Spleen (tissue), 11 donors: ENCODE measurements at regions not wholly inside any gene's neighbourhood (a gene's known extent, or its start where the extent isn't known, plus 50 kb on each side); places are given as distances from the start of the nearest gene placed in this dataset.

Experiments
- DNase-seq: peaks from one replicate; pipeline ENCODE4 v3.0.0-alpha.2; 2020
- H3K27ac ChIP-seq, 8 donors: fragments of 200-600 bp; sonication (generic) in 7 of 8; 1 replicate in 4 of 8; 2 replicates in 4 of 8; pipeline versions ENCODE4 v1.5.0 to v1.8.0; 2016 to 2021; ENCODE audit warnings: inconsistent platforms in 4 of 8, mild to moderate bottlenecking in 4 of 8, moderate library complexity in 1 of 8
- H3K27me3 ChIP-seq, 7 donors: fragments of 200-600 bp; sonication (generic) in 6 of 7; replicated peaks in 1 of 7; 1 replicate in 4 of 7; 2 replicates in 3 of 7; pipeline versions ENCODE4 v1.5.0 to v1.8.0; 2016 to 2021; ENCODE audit warnings: inconsistent platforms in 3 of 7, mild to moderate bottlenecking in 1 of 7
- H3K36me3 ChIP-seq, 6 donors: fragments of 200-600 bp; sonication (generic) in 5 of 6; 1 replicate in 4 of 6; 2 replicates in 2 of 6; pipeline versions ENCODE4 v1.5.0 to v1.8.0; 2016 to 2021; ENCODE audit warnings: inconsistent platforms in 2 of 6
- H3K4me1 ChIP-seq, 6 donors: fragments of 200-600 bp; sonication (generic) in 5 of 6; 1 replicate in 3 of 6; 2 replicates in 3 of 6; pipeline versions ENCODE4 v1.5.0 to v1.8.0; 2016 to 2021; ENCODE audit warnings: inconsistent platforms in 3 of 6
- H3K4me3 ChIP-seq, 8 donors: fragments of 200-600 bp; sonication (generic) in 7 of 8; 1 replicate in 4 of 8; 2 replicates in 4 of 8; pipeline versions ENCODE4 v1.5.0 to v1.8.0; 2016 to 2021; ENCODE audit warnings: inconsistent platforms in 4 of 8, mild to moderate bottlenecking in 4 of 8, moderate library complexity in 2 of 8
- H3K9me3 ChIP-seq, 8 donors: fragments of 200-600 bp; sonication (generic) in 7 of 8; 1 replicate in 4 of 8; 2 replicates in 4 of 8; pipeline versions ENCODE4 v1.5.0 to v1.8.0; 2016 to 2021; ENCODE audit warnings: inconsistent platforms in 4 of 8
- CTCF ChIP-seq, 11 experiments: fragments of 200-600 bp in 7 of 11; fragments of 450-650 bp in 4 of 11; sonication (generic) in 4 of 11; IDR thresholded peaks in 8 of 11; conservative IDR thresholded peaks in 3 of 11; 1 replicate in 7 of 11; 2 replicates in 4 of 11; pipeline versions ENCODE4 v1.4.0 to v1.8.0; 2016 to 2021; ENCODE audit warnings: antibody characterized with exemption in 11 of 11, inconsistent platforms in 4 of 11, mild to moderate bottlenecking in 1 of 11
- POLR2A ChIP-seq, 3 donors: fragments of 450-650 bp; IDR thresholded peaks; one replicate each; pipeline ENCODE4 v1.5.1; 2017; ENCODE audit warnings: antibody characterized with exemption in 3 of 3, mild to moderate bottlenecking in 1 of 3
- POLR2AphosphoS5 ChIP-seq, 3 donors: sonication (generic); formaldehyde crosslinking; IDR thresholded peaks; one replicate each; pipeline ENCODE4 v1.5.1; 2017; ENCODE audit warnings: antibody characterized with exemption in 3 of 3
- WGBS, 5 donors: extraction: QIAGEN DNeasy Blood & Tissue Kit in 3 of 5; methylation state at CpG; one replicate each; pipeline versions ENCODE4 v1.1.5 to v1.1.7; 2013 to 2018; 5-methylcytosine and 5-hydroxymethylcytosine counted together
- intact Hi-C: fragments of 100-400 bp; cut with DNase I; formaldehyde crosslinking; loops from one replicate; pipeline ENCODE4 v1.15.0; 2023; ENCODE audit warnings: low total_unique reads
- donor health status: healthy with polysubstance abuse.
- donor health status: DM: no; HTN: no; CAD: no; lungs with moderate emphysema.
- donor health status: DM: no; HTN: no; CAD: no.
- donor health status: Bipolar disorder and iron deficiency.
- donor health status: healthy.
- donor health status: DM: no; HTN: no; CAD: no.
- donor health status: DM: yes; HTN: yes; CAD: no.

GRCh38 chr6:105746509-105746908, 339.6 kb upstream of the PRDM1 start:
- no peak for DNase-seq
- H3K36me3 ChIP-seq, result no peaks in the 10 kb centered on the region
- no peak overlapping the region for H3K4me3 ChIP-seq
- no peaks in the 10 kb centered on the region for H3K27me3 ChIP-seq
- H3K27ac ChIP-seq, result no peak overlapping the region
- WGBS, 5 donors, result 22 to 42% (median 30%) methylated on average over 1 of the region's 1 CpG
- no peaks in the 10 kb centered on the region for H3K9me3 ChIP-seq
- intact Hi-C loops, result no loop called here
- peaks cover 0 to 7% (median 0%) of the 10 kb centered on the region in 6 donors for H3K4me1 ChIP-seq
- no peak for TF ChIP-seq CTCF (IDR thresholded peaks at IDR 0.05 in 8 of 11, conservative IDR thresholded peaks at IDR 0.05 in 3 of 11)

- H3K27me3 ChIP-seq, result no peaks in the 10 kb centered on the region
- no peak overlapping the region for H3K27ac ChIP-seq
- intact Hi-C loops, result no loop called here
- H3K4me3 ChIP-seq, result no peak overlapping the region
- H3K9me3 ChIP-seq, result no peaks in the 10 kb centered on the region
- H3K4me1 ChIP-seq, result peaks cover 0 to 7% (median 0%) of the 10 kb centered on the region in 6 donors
- DNase-seq, result no peak
- TF ChIP-seq CTCF (IDR thresholded peaks at IDR 0.05 in 8 of 11, conservative IDR thresholded peaks at IDR 0.05 in 3 of 11) (no peak), POLR2A (IDR thresholded peaks at IDR 0.05) (no peak), POLR2AphosphoS5 (IDR thresholded peaks at IDR 0.05) (no peak)
- H3K36me3 ChIP-seq, result no peaks in the 10 kb centered on the region
- WGBS, 5 donors, result 0 to 12% (median 4%) methylated on average over 1 of the region's 1 CpG
These were observed 340.0 kb upstream of the PRDM1 start for GRCh38 chr6:105746130-105746505.

- no peak for DNase-seq
- H3K9me3 ChIP-seq, result no peaks in the 10 kb centered on the region
- WGBS, 5 donors, result 88 to 94% (median 90%) methylated on average over 2 of the region's 2 CpGs
- peaks cover 0 to 7% (median 0%) of the 10 kb centered on the region in 6 donors for H3K4me1 ChIP-seq
- no peak overlapping the region for H3K27ac ChIP-seq
- no peak overlapping the region for H3K4me3 ChIP-seq
- TF ChIP-seq POLR2A (IDR thresholded peaks at IDR 0.05) (no peak), POLR2AphosphoS5 (IDR thresholded peaks at IDR 0.05) (no peak), CTCF (IDR thresholded peaks at IDR 0.05 in 8 of 11, conservative IDR thresholded peaks at IDR 0.05 in 3 of 11) (no peak)
- intact Hi-C loops, result no loop called here
- H3K27me3 ChIP-seq, result no peaks in the 10 kb centered on the region
- no peaks in the 10 kb centered on the region for H3K36me3 ChIP-seq
These were observed 340.5 kb upstream of the PRDM1 start for GRCh38 chr6:105745464-105746129.

GRCh38 chr6:105744815-105745214, 341.3 kb upstream of the PRDM1 start:
- no peaks in the 10 kb centered on the region for H3K9me3 ChIP-seq
- peaks cover 0 to 7% (median 0%) of the 10 kb centered on the region in 6 donors for H3K4me1 ChIP-seq
- H3K4me3 ChIP-seq, result no peak overlapping the region
- DNase-seq, result no peak
- no peak overlapping the region for H3K27ac ChIP-seq
- no peaks in the 10 kb centered on the region for H3K27me3 ChIP-seq
- H3K36me3 ChIP-seq, result no peaks in the 10 kb centered on the region
- intact Hi-C loops, result no loop called here
- no peak for TF ChIP-seq POLR2AphosphoS5 (IDR thresholded peaks at IDR 0.05)
- TF ChIP-seq CTCF (IDR thresholded peaks at IDR 0.05 in 8 of 11, conservative IDR thresholded peaks at IDR 0.05 in 3 of 11), result no peak
- TF ChIP-seq POLR2A (IDR thresholded peaks at IDR 0.05), result no peak
- 63 to 78% (median 75%) methylated on average over 1 of the region's 1 CpG for WGBS, 5 donors
